HUES48 (cell line): ENCODE measurements at regions not wholly inside any gene's neighbourhood (a gene's known extent, or its start where the extent isn't known, plus 50 kb on each side); places are given as distances from the start of the nearest gene placed in this dataset.

ENCODE experiments used
- H3K27ac ChIP-seq: one replicate; pipeline ENCODE4 v1.7.0; 2013; ENCODE audit warnings: low read depth, low read length, inconsistent platforms
- H3K27me3 ChIP-seq: 2 replicates; pipeline ENCODE4 v1.6.1; 2013; ENCODE audit warnings: mild to moderate bottlenecking, low read length; ENCODE audit not compliant: control insufficient read depth, insufficient read depth
- H3K36me3 ChIP-seq: 2 replicates; pipeline ENCODE4 v1.6.1; 2013; ENCODE audit warnings: low read length; ENCODE audit not compliant: control insufficient read depth, insufficient read depth
- H3K4me1 ChIP-seq: 2 replicates; pipeline ENCODE4 v1.6.1; 2013; ENCODE audit warnings: mild to moderate bottlenecking, low read length; ENCODE audit not compliant: control insufficient read depth, insufficient read depth
- H3K4me3 ChIP-seq: 2 replicates; pipeline ENCODE4 v1.5.1; 2013; ENCODE audit warnings: mild to moderate bottlenecking, low read depth, low read length
- H3K9ac ChIP-seq: 2 replicates; pipeline ENCODE4 v1.6.1; 2013; ENCODE audit warnings: mild to moderate bottlenecking, low read depth, low read length, moderate library complexity
- H3K9me3 ChIP-seq: 2 replicates; pipeline ENCODE4 v1.6.1; 2013; ENCODE audit warnings: low read length; ENCODE audit not compliant: control insufficient read depth, insufficient read depth

DNA sequence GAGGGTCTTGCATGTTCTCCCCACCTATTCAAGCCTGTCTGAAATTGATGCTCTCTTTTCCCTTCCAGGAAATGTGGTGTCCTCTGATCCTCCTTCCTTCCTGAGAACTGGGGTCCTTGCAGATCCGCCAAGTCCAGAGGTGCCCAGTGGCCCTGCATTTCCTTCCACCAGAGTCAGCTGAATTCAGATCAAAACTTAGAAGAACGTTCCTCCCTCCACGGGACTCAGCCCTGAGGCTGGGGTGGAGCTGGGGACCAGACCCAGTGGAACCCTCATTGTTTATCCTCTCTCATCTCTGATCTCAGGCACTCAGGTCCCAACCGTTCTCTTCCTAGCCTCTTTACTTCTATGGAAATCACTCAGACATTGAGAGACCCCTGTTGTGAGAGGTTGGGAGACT lies 477.3 kb downstream of the TSHZ3 start:
- Histone ChIP-seq H3K4me3 (no peak overlapping the region), H3K27ac (no peak overlapping the region), H3K27me3 (no peaks in the 10 kb centered on the region), H3K9ac (no peak overlapping the region), H3K4me1 (no peaks in the 10 kb centered on the region), H3K9me3 (peaks cover 3% of the 10 kb centered on the region; the same call in 1 of the 2 replicates), H3K36me3 (no peaks in the 10 kb centered on the region)

- Histone ChIP-seq H3K9ac (no peak overlapping the region), H3K36me3 (no peaks in the 10 kb centered on the region), H3K27ac (no peak overlapping the region), H3K4me3 (no peak overlapping the region), H3K4me1 (no peaks in the 10 kb centered on the region), H3K27me3 (no peaks in the 10 kb centered on the region), H3K9me3 (peaks cover 3% of the 10 kb centered on the region; the same call in 1 of the 2 replicates)
These were observed 478.4 kb downstream of the TSHZ3 start for GRCh38 chr19:30870876-30871275.

- Histone ChIP-seq H3K9ac (no peak overlapping the region), H3K9me3 (peaks cover 3% of the 10 kb centered on the region; the same call in 1 of the 2 replicates), H3K4me1 (no peaks in the 10 kb centered on the region), H3K4me3 (no peak overlapping the region), H3K27me3 (no peaks in the 10 kb centered on the region), H3K27ac (no peak overlapping the region), H3K36me3 (no peaks in the 10 kb centered on the region)
These were observed 483.7 kb downstream of the TSHZ3 start for GRCh38 chr19:30865511-30865910.

DNA sequence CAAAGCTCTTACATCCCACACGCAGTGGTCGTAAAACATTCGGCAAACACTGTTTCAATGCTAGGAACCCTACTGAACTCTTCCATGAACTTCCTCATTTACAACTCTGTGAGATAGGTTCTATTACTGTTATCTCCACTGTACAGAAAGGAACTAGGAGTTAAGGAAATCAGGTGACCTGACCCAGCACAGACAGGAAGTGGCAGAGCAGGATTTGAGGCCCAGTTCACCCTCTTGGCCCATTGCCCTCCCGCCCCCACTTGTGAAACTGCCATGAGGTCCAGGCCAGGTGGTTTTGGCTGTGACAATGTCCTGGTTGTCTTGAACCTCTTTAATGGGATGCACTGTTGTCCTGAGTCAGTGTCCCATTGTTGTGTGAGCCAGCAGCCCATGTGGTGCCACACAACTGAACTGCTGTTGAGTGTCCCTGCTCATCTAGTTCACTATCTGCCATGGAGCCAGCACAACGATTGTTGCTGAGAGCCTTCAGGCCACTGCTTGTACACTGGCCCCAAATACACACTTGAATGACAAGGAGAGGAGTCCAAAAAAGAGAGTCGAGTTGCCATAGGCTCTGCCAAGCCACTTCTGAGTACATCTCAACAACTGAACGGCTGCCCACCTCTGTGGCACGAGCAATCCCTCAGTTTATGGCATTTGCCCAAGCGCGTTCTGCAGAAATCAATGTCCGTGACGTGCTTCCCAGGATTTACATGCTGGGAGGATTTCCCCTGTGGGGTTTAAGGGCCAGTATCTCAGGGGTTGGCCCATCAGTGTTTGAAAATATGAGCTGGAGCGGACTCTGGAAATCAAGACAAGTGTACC lies 484.6 kb downstream of the TSHZ3 start:
- no peaks in the 10 kb centered on the region for H3K36me3 ChIP-seq
- H3K4me3 ChIP-seq: no peak overlapping the region
- H3K4me1 ChIP-seq: no peaks in the 10 kb centered on the region
- peaks cover 3% of the 10 kb centered on the region; the same call in 1 of the 2 replicates for H3K9me3 ChIP-seq
- H3K27ac ChIP-seq: no peak overlapping the region
- H3K27me3 ChIP-seq: no peaks in the 10 kb centered on the region
- no peak overlapping the region for H3K9ac ChIP-seq

DNA sequence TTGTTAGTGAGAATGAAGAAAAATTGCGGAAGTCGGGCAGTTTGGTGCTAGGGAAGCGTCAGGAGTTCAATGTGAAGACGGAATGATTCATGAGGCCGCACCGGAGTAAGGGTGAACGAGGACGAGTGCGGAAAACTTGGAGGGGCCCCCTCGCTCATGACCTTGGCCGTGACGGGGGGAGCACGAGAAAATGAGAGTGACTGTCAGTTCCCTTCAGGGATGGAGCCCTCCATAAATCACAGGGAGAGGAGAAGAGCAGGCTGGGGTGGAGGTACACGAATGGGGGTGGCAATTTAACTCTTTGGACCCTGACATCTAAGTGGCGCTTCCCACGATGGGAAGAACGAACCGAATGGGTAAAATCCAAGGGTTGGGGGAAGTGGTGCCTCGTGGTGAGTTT lies 486.4 kb downstream of the TSHZ3 start:
- H3K9me3 ChIP-seq: peaks cover 3% of the 10 kb centered on the region; the same call in 1 of the 2 replicates
- no peaks in the 10 kb centered on the region for H3K27me3 ChIP-seq
- no peak overlapping the region for H3K4me3 ChIP-seq
- no peaks in the 10 kb centered on the region for H3K4me1 ChIP-seq
- no peak overlapping the region for H3K9ac ChIP-seq
- H3K36me3 ChIP-seq: no peaks in the 10 kb centered on the region
- H3K27ac ChIP-seq: no peak overlapping the region

DNA sequence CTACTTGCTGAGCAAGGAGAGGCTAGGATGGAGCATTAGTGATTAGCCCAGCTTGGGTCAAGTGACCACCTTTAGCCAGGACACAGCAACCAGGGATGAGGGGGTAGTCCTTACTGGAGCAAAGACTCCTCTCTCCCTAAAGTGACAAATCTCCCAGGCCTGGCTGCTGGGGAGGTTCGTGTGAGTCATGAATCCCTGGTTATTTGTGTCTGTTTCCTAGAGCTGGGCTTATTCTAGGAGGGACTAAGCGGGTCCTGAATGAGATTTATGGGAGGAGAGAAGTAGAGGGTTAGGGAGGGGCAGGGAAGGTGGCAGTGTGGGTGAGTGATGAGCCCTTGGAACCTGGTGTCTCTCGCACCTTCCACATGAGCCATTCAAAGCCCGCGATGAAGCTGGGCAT lies 487.3 kb downstream of the TSHZ3 start:
- H3K9ac ChIP-seq: no peak overlapping the region
- H3K27ac ChIP-seq: no peak overlapping the region
- H3K4me3 ChIP-seq: no peak overlapping the region
- H3K36me3 ChIP-seq: no peaks in the 10 kb centered on the region
- no peaks in the 10 kb centered on the region for H3K4me1 ChIP-seq
- H3K9me3 ChIP-seq: no peaks in the 10 kb centered on the region; the same call in 1 of the 2 replicates
- H3K27me3 ChIP-seq: no peaks in the 10 kb centered on the region

DNA sequence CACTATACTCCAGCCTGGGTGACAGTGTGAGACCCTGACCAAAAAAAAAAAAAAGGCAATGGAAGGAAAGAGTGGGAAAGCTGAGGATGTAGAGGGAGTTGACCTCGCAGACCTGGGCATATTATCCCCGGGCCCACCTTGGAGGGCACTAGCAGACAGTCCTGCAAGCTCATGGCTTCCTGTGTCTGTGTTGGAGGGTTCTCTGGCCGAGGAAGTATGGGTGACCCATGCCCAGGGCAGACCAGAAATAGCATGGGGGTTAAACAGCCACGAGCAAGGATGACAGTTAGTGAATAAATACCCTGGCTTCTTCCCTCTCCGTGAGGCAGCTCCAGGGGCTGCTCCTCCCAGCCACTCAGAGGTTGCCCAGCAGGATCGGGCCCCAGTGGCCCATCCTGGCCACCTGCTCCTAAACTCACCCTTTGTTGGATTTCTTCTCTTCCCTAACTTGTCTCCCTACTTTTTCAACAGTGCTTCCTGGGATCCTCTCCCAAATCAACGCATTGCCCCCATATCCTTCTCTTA lies 485.8 kb downstream of the ZNF536 start:
- Histone ChIP-seq H3K9ac (no peak overlapping the region), H3K9me3 (no peaks in the 10 kb centered on the region), H3K27me3 (no peaks in the 10 kb centered on the region), H3K27ac (no peak overlapping the region), H3K4me1 (no peaks in the 10 kb centered on the region), H3K4me3 (no peak overlapping the region), H3K36me3 (no peaks in the 10 kb centered on the region)

DNA sequence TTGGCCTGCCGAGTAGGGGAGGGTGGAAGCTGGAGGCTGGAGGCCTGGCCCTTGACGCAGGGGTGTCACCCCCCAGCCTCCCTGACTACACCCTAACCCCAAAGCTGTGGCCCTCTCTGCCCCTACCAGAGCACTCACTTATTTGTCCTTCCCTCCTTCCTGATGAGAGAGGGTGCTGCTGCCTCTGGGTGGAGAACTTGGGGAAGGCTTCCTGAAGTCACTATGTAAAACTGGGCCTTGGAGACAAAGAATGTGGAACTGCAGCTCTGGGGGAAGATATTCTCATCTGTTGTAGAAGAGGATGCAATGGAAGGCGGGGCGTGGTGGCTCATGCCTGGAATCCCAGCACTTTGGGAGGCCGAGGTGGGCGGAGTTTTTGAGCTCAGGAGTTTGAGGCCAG lies 485.2 kb downstream of the ZNF536 start:
- Histone ChIP-seq H3K36me3 (no peaks in the 10 kb centered on the region), H3K4me1 (no peaks in the 10 kb centered on the region), H3K9me3 (no peaks in the 10 kb centered on the region), H3K4me3 (no peak overlapping the region), H3K27me3 (no peaks in the 10 kb centered on the region), H3K9ac (no peak overlapping the region), H3K27ac (no peak overlapping the region)

DNA sequence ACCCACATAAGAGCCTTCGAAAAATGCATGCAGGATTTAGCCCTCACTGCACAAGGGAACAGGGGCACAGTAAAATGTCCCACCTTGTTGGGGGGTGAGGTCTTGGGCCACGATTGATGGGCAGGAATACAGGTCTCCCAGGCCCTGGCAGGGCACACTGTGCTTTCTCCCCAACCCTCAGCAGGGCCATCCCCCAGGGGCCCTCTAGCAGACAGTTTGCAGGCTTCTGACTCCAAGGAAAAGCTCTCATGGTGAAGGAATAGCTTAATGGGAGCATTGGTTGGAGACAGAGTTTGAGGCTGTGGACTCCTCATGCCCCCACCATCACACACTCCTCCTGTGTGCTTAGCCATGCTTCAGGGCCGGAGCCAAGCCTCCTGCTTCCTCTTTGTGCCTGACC lies 484.6 kb downstream of the ZNF536 start:
- Histone ChIP-seq H3K9ac (no peak overlapping the region), H3K27ac (no peak overlapping the region), H3K36me3 (no peaks in the 10 kb centered on the region), H3K9me3 (no peaks in the 10 kb centered on the region), H3K4me1 (no peaks in the 10 kb centered on the region), H3K4me3 (no peak overlapping the region), H3K27me3 (no peaks in the 10 kb centered on the region)

- H3K4me3 ChIP-seq: no peak overlapping the region
- H3K27me3 ChIP-seq: no peaks in the 10 kb centered on the region
- no peaks in the 10 kb centered on the region for H3K9me3 ChIP-seq
- no peaks in the 10 kb centered on the region for H3K4me1 ChIP-seq
- no peaks in the 10 kb centered on the region for H3K36me3 ChIP-seq
- no peak overlapping the region for H3K9ac ChIP-seq
- H3K27ac ChIP-seq: no peak overlapping the region
These were observed 484.2 kb downstream of the ZNF536 start for GRCh38 chr19:30856376-30856775.

DNA sequence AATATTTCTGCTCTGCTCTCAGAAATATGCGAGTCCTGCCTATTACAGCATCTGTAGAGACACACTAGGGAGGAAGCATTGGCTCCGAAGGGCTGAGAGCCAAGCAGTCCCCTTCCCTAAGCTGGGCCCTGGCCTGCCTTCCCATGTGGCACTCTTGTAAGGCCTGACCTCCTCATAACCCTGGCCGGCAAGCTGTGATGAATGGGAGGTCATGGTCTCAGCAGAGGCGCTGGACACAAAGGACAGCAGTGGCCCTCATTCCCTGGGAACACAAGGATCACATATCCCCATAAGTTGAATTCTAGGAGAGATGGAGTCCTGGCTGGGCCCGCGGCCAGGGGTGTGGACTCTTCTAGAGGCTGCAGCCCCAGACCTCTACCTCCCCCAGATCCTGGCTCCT lies 483.3 kb downstream of the ZNF536 start:
- H3K4me3 ChIP-seq: no peak overlapping the region
- H3K27me3 ChIP-seq: no peaks in the 10 kb centered on the region
- no peaks in the 10 kb centered on the region for H3K9me3 ChIP-seq

More for the DNA sequence above, 483.3 kb downstream of the ZNF536 start:
- no peaks in the 10 kb centered on the region for H3K4me1 ChIP-seq
- no peaks in the 10 kb centered on the region for H3K36me3 ChIP-seq
- H3K27ac ChIP-seq: no peak overlapping the region
- no peak overlapping the region for H3K9ac ChIP-seq
